HG03060 (cell line): ENCODE measurements at regions not wholly inside any gene's neighbourhood (a gene's known extent, or its start where the extent isn't known, plus 50 kb on each side); places are given as distances from the start of the nearest gene placed in this dataset.

Source experiments
- ATAC-seq: cut with Tn5 transposase; IDR thresholded peaks from one replicate; pipeline ENCODE4 v1.9.1; 2021; ENCODE audit warnings: low read depth, moderate number of reproducible peaks; ENCODE audit not compliant: unreplicated experiment

- ATAC-seq = no peak
These were observed 219.2 kb upstream of the MAP3K1 start for GRCh38 chr5:56596155-56596554.

DNA sequence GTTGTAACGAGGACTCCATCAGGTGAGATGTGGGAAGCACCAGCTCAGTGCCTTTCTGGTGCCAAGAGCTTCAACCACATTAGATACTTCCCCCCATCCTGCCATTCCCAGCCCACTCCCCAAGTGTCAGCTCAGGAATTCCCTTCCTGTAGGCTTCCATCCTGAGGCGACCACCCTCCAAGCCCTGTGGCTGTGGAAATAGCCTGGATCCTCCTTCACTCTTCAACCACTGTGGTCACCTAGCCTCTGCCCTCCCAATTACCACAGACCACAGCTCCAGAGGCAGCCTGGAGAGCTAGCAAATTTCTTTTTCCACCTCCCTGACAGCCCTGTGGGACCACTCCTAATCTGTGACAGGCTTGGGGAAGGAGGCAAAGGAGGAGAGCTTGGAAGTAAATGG is 219.8 kb upstream of the MAP3K1 start:
- ATAC-seq = no peak

DNA sequence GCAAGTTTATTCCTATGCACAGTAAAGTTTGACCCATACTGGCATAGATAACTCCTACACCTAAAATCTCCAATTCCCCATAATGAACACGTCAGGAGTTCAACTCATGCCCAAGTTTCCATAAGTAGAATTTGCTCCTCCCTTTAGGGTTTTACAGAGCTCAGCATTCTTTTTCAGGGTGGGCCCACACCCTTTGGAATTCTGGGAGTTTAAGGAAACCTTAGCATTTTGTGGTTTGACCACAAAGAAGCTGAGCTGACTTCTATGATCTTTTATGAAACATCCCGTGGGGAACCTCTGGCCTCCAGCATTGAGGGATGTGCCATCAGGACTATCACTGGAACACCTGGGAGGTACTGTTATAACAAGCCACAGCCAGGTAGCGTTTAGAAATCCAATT is 220.6 kb upstream of the MAP3K1 start:
- no peak for ATAC-seq

- ATAC-seq = no peak
These were observed 224.3 kb upstream of the MAP3K1 start for GRCh38 chr5:56591081-56591480.

DNA sequence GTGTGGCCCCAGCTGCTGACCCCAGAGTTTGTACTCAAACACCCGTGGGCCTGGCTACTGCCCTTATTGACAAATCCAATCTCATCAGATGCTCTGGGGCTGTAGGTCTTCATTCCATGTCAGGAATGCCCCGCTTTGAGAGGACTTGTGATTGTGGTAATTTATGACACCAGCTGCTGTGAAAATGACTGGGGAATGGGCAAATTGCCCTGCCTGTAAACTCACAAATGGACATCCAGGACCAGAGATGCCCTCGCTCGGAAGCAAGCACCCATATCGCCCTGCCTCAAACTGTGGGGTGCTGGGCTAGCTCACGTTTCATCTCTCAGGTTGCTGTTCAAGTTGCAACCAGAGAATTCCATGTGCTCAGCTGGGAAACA is 225.9 kb upstream of the MAP3K1 start:
- ATAC-seq = no peak

- peak; percentile 97 for ATAC-seq
These were observed 226.5 kb upstream of the MAP3K1 start for GRCh38 chr5:56588636-56589480.

DNA sequence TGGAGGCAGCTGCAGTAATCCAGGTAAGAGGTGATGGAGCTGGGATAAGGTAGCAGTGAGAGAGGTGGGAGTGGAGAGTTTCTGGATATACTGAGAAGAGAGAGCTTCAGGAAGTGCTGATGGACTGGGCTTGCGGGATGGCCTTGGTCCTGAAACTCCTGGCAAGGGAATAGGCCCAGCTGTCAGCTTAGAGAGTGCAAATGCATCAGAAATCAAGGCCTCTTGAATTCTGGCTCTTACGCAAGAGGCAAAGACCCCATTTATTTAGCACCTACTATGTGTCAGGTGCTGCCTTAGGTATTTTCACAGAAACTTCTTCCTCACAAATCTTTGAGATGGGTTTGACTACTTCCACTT is 227.2 kb upstream of the MAP3K1 start:
- no peak for ATAC-seq

DNA sequence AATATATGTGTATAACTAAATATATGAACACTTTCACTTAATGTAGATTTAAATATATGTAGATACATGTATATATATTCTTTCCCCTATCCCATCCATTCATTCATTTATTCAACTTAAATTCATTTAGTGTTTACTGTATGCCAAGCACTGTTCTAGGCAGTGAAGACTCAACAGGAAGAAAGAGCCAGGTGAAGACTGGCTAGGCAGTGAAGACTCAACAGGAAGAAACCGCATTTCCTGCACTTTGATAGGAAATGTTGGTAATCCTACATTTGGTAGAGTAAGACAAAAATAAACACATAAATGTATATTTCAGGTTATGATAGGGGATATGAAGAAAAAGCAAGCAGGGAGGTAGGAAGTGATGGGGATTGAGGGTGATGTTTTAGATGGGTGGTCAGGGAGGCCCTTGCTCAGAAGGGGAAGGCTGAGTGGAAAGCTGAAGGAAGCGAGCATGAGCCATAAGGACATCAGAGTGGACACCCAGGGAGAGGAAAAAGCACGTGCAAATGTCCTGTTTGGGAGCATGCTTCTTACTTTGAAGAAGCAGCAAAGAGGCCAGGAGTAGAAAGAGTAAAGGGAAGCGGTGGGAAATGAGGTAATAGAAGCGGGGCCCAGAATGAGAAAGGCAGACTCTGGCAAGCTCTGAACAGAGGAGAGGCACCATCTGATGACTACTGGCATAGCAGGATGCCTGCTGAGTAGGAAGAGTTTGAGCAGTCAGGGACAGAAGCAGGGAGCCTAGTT is 227.8 kb upstream of the MAP3K1 start:
- no peak for ATAC-seq

DNA sequence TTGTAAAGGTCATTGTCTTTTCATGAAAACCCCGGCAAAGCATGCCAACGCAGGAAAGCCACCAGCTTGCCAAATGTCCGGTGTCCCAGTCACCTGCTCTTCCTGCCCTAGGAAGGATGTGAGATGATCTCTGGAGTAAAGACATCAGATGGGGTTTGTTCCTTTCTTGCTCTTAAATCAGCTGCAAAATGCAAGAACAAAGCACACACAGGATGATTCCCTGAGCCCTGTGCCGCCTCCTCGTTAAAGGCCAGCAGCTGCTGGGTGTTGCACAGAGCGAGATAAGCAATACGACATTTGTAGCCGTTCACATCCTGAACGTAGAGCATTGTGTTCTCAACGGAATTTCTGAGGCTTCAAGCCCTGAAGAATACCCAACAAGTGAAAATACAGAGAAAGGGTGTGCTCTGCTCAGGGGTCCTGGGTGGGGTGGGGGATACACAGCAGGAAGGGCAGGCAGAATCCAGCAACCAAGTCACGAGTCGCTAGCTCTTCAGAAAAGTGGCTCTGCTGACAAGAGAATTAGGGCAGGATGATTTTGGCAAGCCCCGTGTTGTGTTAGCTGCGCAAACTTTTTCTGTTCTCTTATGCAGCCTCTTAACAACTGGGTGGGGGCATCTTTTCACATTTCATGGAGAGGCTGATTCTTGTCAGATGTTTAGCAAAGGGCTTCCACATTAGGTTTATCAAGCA is 229.2 kb upstream of the MAP3K1 start:
- ATAC-seq = no peak

DNA sequence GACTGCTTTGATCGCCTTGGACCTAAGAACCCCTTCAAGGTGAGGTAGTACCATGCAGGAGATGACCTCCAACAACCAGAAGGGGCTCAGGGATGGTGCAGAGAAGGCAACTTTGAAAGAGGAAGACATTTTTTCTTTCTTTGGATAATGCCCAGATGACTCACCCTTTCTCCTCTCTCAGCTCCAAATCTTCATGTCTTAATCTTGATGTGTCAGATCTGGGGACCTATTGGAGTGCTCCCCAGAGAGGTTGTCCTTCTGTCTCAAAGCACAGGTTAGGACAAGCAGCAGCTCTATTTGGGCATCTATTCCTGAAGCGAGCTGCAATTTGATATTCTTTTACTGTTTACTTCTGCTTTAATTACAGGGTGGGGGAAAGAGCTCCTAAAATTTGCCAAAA is 229.9 kb upstream of the MAP3K1 start:
- ATAC-seq = no peak

- ATAC-seq = no peak
These were observed 233.9 kb upstream of the MAP3K1 start for GRCh38 chr5:56581426-56581825.

GRCh38 chr5:56580864-56581263 is 234.5 kb upstream of the MAP3K1 start:
- ATAC-seq = no peak

GRCh38 chr5:56575821-56576220 is 239.5 kb upstream of the MAP3K1 start:
- ATAC-seq = no peak

DNA sequence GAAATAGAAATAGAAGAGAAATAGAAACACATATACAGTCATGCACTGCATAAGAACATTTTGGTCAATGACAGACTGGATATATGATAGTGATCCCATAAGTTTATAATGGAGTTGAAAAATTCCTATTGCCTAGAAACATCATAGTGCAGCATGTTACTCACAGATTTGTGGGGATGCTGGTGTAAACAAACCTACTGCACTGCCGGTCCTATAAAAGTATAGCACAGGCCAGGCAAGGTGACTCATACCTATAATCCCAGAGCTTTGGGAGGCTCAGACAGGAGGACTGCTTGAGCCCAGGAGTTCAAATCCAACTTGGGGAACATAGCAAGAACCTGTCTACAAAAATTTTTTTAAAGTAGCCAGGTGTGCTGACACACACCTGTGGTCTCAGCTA is 240.6 kb upstream of the MAP3K1 start:
- no peak for ATAC-seq

DNA sequence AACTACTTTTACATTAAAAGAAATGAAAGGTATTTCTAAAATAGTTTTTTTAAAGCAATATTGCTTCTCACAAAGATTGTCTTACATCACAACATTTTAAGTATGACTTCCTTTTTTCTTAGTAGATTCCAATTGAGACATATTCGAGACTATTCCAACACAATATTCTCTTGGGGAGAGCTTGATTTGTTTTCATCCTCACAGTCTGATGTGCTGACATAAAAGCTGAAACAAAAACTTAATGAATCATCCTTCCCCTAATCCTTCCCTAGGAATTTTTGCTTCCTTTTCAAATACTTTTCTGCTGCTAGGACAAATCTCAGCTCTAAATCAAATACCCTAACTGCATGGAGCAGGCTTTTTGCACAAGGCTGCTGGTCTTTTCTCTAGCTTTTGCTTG is 245.8 kb upstream of the MAP3K1 start:
- ATAC-seq = no peak

- no peak for ATAC-seq
These were observed 246.3 kb upstream of the MAP3K1 start for GRCh38 chr5:56569076-56569475.

GRCh38 chr5:56567278-56567677 is 248.1 kb upstream of the MAP3K1 start:
- no peak for ATAC-seq

- ATAC-seq = no peak
These were observed 248.7 kb upstream of the MAP3K1 start for GRCh38 chr5:56566374-56567249.

GRCh38 chr5:56565644-56566043 is 249.7 kb upstream of the MAP3K1 start:
- peak; percentile 69 for ATAC-seq

DNA sequence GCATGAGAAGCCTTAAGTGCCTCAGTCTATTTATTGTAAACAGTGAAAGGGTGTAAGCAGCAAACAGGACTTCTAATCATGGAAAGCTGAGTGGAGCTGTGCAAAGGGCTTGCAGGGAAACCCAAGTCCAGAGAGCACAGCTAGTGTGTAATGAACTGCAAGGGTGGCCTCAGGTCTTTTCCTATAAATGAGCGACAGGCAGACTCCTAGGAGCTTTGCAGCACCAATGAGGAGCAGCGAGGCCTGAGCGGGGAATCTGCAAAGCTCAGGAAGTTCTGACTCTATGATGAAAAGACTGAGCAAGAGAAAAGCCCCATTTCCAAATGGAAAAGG is 250.1 kb upstream of the MAP3K1 start:
- no peak for ATAC-seq
